ENCODE measurements at regions not wholly inside any gene's neighbourhood (a gene's known extent, or its start where the extent isn't known, plus 50 kb on each side); places are given as distances from the start of the nearest gene placed in this dataset.

- Histone ChIP-seq H3K36me3 (ENCODE audit: control insufficient read depth, insufficient read depth, low read length) (no peaks in the 10 kb centered on the region), H3K4me3 (ENCODE audit: low read depth, low read length) (no peak overlapping the region), H3K27ac (ENCODE audit: low read depth, low read length) (no peak overlapping the region), H3K9me3 (ENCODE audit: control insufficient read depth, insufficient read depth, low read length) (peaks cover 17% of the 10 kb centered on the region), H3K27me3 (ENCODE audit: control insufficient read depth, insufficient read depth, low read length) (no peaks in the 10 kb centered on the region), H3K4me1 (ENCODE audit: control insufficient read depth, insufficient read depth, low read length) (no peaks in the 10 kb centered on the region), H3K9ac (ENCODE audit: low read depth, low read length) (no peak overlapping the region)
These were observed 148.7 kb downstream of the ZNF326 start for GRCh38 chr1:90143591-90143990.

- H3K27me3 ChIP-seq (ENCODE audit: control insufficient read depth, insufficient read depth, low read length), result no peaks in the 10 kb centered on the region
- H3K4me1 ChIP-seq (ENCODE audit: control insufficient read depth, insufficient read depth, low read length), result no peaks in the 10 kb centered on the region
- H3K36me3 ChIP-seq (ENCODE audit: control insufficient read depth, insufficient read depth, low read length), result no peaks in the 10 kb centered on the region
- H3K4me3 ChIP-seq (ENCODE audit: low read depth, low read length), result no peak overlapping the region
- peaks cover 23% of the 10 kb centered on the region for H3K9me3 ChIP-seq (ENCODE audit: control insufficient read depth, insufficient read depth, low read length)
- no peak overlapping the region for H3K27ac ChIP-seq (ENCODE audit: low read depth, low read length)
- H3K9ac ChIP-seq (ENCODE audit: low read depth, low read length), result no peak overlapping the region
These were observed 147.8 kb downstream of the ZNF326 start for GRCh38 chr1:90142697-90143096.

GRCh38 chr1:90139837-90140236, 144.9 kb downstream of the ZNF326 start:
- Histone ChIP-seq H3K4me1 (ENCODE audit: control insufficient read depth, insufficient read depth, low read length) (no peaks in the 10 kb centered on the region), H3K27ac (ENCODE audit: low read depth, low read length) (no peak overlapping the region), H3K36me3 (ENCODE audit: control insufficient read depth, insufficient read depth, low read length) (no peaks in the 10 kb centered on the region), H3K27me3 (ENCODE audit: control insufficient read depth, insufficient read depth, low read length) (no peaks in the 10 kb centered on the region), H3K9me3 (ENCODE audit: control insufficient read depth, insufficient read depth, low read length) (peaks cover 26% of the 10 kb centered on the region), H3K9ac (ENCODE audit: low read depth, low read length) (no peak overlapping the region), H3K4me3 (ENCODE audit: low read depth, low read length) (no peak overlapping the region)

GRCh38 chr1:90135286-90135685, 140.4 kb downstream of the ZNF326 start:
- Histone ChIP-seq H3K9ac (ENCODE audit: low read depth, low read length) (no peak overlapping the region), H3K36me3 (ENCODE audit: control insufficient read depth, insufficient read depth, low read length) (no peaks in the 10 kb centered on the region), H3K4me3 (ENCODE audit: low read depth, low read length) (no peak overlapping the region)

GRCh38 chr1:90134175-90134955, 139.5 kb downstream of the ZNF326 start:
- no peak overlapping the region for H3K4me3 ChIP-seq (ENCODE audit: low read depth, low read length)
- H3K36me3 ChIP-seq (ENCODE audit: control insufficient read depth, insufficient read depth, low read length), result no peaks in the 10 kb centered on the region
- peaks cover 16% of the 10 kb centered on the region for H3K9me3 ChIP-seq (ENCODE audit: control insufficient read depth, insufficient read depth, low read length)
- H3K27me3 ChIP-seq (ENCODE audit: control insufficient read depth, insufficient read depth, low read length), result no peaks in the 10 kb centered on the region
- H3K27ac ChIP-seq (ENCODE audit: low read depth, low read length), result no peak overlapping the region
- H3K9ac ChIP-seq (ENCODE audit: low read depth, low read length), result no peak overlapping the region
- H3K4me1 ChIP-seq (ENCODE audit: control insufficient read depth, insufficient read depth, low read length), result no peaks in the 10 kb centered on the region

More at GRCh38 chr1:90135286-90135685, 140.4 kb downstream of the ZNF326 start:
- Histone ChIP-seq H3K27ac (ENCODE audit: low read depth, low read length) (no peak overlapping the region), H3K27me3 (ENCODE audit: control insufficient read depth, insufficient read depth, low read length) (no peaks in the 10 kb centered on the region), H3K9me3 (ENCODE audit: control insufficient read depth, insufficient read depth, low read length) (peaks cover 25% of the 10 kb centered on the region), H3K4me1 (ENCODE audit: control insufficient read depth, insufficient read depth, low read length) (no peaks in the 10 kb centered on the region)

GRCh38 chr1:90133133-90133532, 138.2 kb downstream of the ZNF326 start:
- H3K27ac ChIP-seq (ENCODE audit: low read depth, low read length), result no peak overlapping the region
- no peaks in the 10 kb centered on the region for H3K4me1 ChIP-seq (ENCODE audit: control insufficient read depth, insufficient read depth, low read length)
- H3K4me3 ChIP-seq (ENCODE audit: low read depth, low read length), result no peak overlapping the region
- H3K9ac ChIP-seq (ENCODE audit: low read depth, low read length), result no peak overlapping the region
- peaks cover 4% of the 10 kb centered on the region for H3K9me3 ChIP-seq (ENCODE audit: control insufficient read depth, insufficient read depth, low read length)
- H3K27me3 ChIP-seq (ENCODE audit: control insufficient read depth, insufficient read depth, low read length), result no peaks in the 10 kb centered on the region
- no peaks in the 10 kb centered on the region for H3K36me3 ChIP-seq (ENCODE audit: control insufficient read depth, insufficient read depth, low read length)

- H3K27ac ChIP-seq (ENCODE audit: low read depth, low read length), result no peak overlapping the region
These were observed 137.4 kb downstream of the ZNF326 start for GRCh38 chr1:90132306-90132705.

GRCh38 chr1:90127288-90127953, 132.5 kb downstream of the ZNF326 start:
- Histone ChIP-seq H3K9ac (ENCODE audit: low read depth, low read length) (no peak overlapping the region), H3K9me3 (ENCODE audit: control insufficient read depth, insufficient read depth, low read length) (no peaks in the 10 kb centered on the region), H3K27ac (ENCODE audit: low read depth, low read length) (no peak overlapping the region), H3K4me3 (ENCODE audit: low read depth, low read length) (no peak overlapping the region), H3K4me1 (ENCODE audit: control insufficient read depth, insufficient read depth, low read length) (no peaks in the 10 kb centered on the region), H3K27me3 (ENCODE audit: control insufficient read depth, insufficient read depth, low read length) (no peaks in the 10 kb centered on the region), H3K36me3 (ENCODE audit: control insufficient read depth, insufficient read depth, low read length) (no peaks in the 10 kb centered on the region)

More at GRCh38 chr1:90132306-90132705, 137.4 kb downstream of the ZNF326 start:
- Histone ChIP-seq H3K36me3 (ENCODE audit: control insufficient read depth, insufficient read depth, low read length) (no peaks in the 10 kb centered on the region), H3K4me3 (ENCODE audit: low read depth, low read length) (no peak overlapping the region), H3K9me3 (ENCODE audit: control insufficient read depth, insufficient read depth, low read length) (peaks cover 3% of the 10 kb centered on the region; the same call in 1 of the 2 replicates), H3K9ac (ENCODE audit: low read depth, low read length) (no peak overlapping the region), H3K27me3 (ENCODE audit: control insufficient read depth, insufficient read depth, low read length) (no peaks in the 10 kb centered on the region), H3K4me1 (ENCODE audit: control insufficient read depth, insufficient read depth, low read length) (no peaks in the 10 kb centered on the region)

GRCh38 chr1:90126834-90127233, 131.9 kb downstream of the ZNF326 start:
- no peaks in the 10 kb centered on the region for H3K9me3 ChIP-seq (ENCODE audit: control insufficient read depth, insufficient read depth, low read length)
- H3K4me1 ChIP-seq (ENCODE audit: control insufficient read depth, insufficient read depth, low read length), result no peaks in the 10 kb centered on the region
- no peaks in the 10 kb centered on the region for H3K27me3 ChIP-seq (ENCODE audit: control insufficient read depth, insufficient read depth, low read length)
- no peak overlapping the region for H3K4me3 ChIP-seq (ENCODE audit: low read depth, low read length)
- no peak overlapping the region for H3K27ac ChIP-seq (ENCODE audit: low read depth, low read length)
- no peaks in the 10 kb centered on the region for H3K36me3 ChIP-seq (ENCODE audit: control insufficient read depth, insufficient read depth, low read length)
- no peak overlapping the region for H3K9ac ChIP-seq (ENCODE audit: low read depth, low read length)

- H3K9ac ChIP-seq (ENCODE audit: low read depth, low read length), result no peak overlapping the region
- no peaks in the 10 kb centered on the region for H3K27me3 ChIP-seq (ENCODE audit: control insufficient read depth, insufficient read depth, low read length)
- no peak overlapping the region for H3K27ac ChIP-seq (ENCODE audit: low read depth, low read length)
- no peaks in the 10 kb centered on the region for H3K9me3 ChIP-seq (ENCODE audit: control insufficient read depth, insufficient read depth, low read length)
- no peaks in the 10 kb centered on the region for H3K4me1 ChIP-seq (ENCODE audit: control insufficient read depth, insufficient read depth, low read length)
- no peaks in the 10 kb centered on the region for H3K36me3 ChIP-seq (ENCODE audit: control insufficient read depth, insufficient read depth, low read length)
- no peak overlapping the region for H3K4me3 ChIP-seq (ENCODE audit: low read depth, low read length)
These were observed 127.9 kb downstream of the ZNF326 start for GRCh38 chr1:90122654-90123340.
